ENCODE measurements at regions not wholly inside any gene's neighbourhood (a gene's known extent, or its start where the extent isn't known, plus 50 kb on each side); places are given as distances from the start of the nearest gene placed in this dataset.

GRCh38 chr1:99469550-99469971 lies 176.4 kb upstream of the PALMD start:
- DNase-seq (ENCODE audit: low spot score): no peak
- Histone ChIP-seq H3K36me3 (no peaks in the 10 kb centered on the region), H3K4me3 (no peak overlapping the region), H3K27me3 (replicated peaks; ENCODE audit: insufficient read depth) (no peaks in the 10 kb centered on the region), H3K4me1 (ENCODE audit: control insufficient read depth in 1 of 2, low read depth in 2 of 2) (no peaks in the 10 kb centered on the region), H3K27ac (no peak overlapping the region), H3K9me3 (no peaks in the 10 kb centered on the region)
- ATAC-seq (ENCODE audit: insufficient number of reproducible peaks, low FRiP score, low read depth): no peak
- TF ChIP-seq, protein P1, sequence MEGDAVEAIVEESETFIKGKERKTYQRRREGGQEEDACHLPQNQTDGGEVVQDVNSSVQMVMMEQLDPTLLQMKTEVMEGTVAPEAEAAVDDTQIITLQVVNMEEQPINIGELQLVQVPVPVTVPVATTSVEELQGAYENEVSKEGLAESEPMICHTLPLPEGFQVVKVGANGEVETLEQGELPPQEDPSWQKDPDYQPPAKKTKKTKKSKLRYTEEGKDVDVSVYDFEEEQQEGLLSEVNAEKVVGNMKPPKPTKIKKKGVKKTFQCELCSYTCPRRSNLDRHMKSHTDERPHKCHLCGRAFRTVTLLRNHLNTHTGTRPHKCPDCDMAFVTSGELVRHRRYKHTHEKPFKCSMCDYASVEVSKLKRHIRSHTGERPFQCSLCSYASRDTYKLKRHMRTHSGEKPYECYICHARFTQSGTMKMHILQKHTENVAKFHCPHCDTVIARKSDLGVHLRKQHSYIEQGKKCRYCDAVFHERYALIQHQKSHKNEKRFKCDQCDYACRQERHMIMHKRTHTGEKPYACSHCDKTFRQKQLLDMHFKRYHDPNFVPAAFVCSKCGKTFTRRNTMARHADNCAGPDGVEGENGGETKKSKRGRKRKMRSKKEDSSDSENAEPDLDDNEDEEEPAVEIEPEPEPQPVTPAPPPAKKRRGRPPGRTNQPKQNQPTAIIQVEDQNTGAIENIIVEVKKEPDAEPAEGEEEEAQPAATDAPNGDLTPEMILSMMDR (IDR thresholded peaks at IDR 0.05): no peak

GRCh38 chr1:99472893-99473292 lies 173.0 kb upstream of the PALMD start:
- H3K4me1 ChIP-seq (ENCODE audit: control insufficient read depth in 1 of 2, low read depth in 2 of 2): no peaks in the 10 kb centered on the region
- DNase-seq (ENCODE audit: low spot score) (no peak), ATAC-seq (ENCODE audit: insufficient number of reproducible peaks, low FRiP score, low read depth) (no peak)
- H3K27ac ChIP-seq: no peak overlapping the region
- H3K4me3 ChIP-seq: no peak overlapping the region
- H3K27me3 ChIP-seq (replicated peaks; ENCODE audit: insufficient read depth): no peaks in the 10 kb centered on the region
- H3K9me3 ChIP-seq: no peaks in the 10 kb centered on the region
- TF ChIP-seq, protein P1 (IDR thresholded peaks at IDR 0.05): no peak
- no peaks in the 10 kb centered on the region for H3K36me3 ChIP-seq

- no peak overlapping the region for H3K4me3 ChIP-seq
- H3K4me1 ChIP-seq (ENCODE audit: control insufficient read depth in 1 of 2, low read depth in 2 of 2): no peaks in the 10 kb centered on the region
- DNase-seq (ENCODE audit: low spot score) (no peak), ATAC-seq (ENCODE audit: insufficient number of reproducible peaks, low FRiP score, low read depth) (no peak)
- TF ChIP-seq, protein P1 (IDR thresholded peaks at IDR 0.05): no peak
- no peaks in the 10 kb centered on the region for H3K9me3 ChIP-seq
- no peaks in the 10 kb centered on the region for H3K36me3 ChIP-seq
- no peak overlapping the region for H3K27ac ChIP-seq
- no peaks in the 10 kb centered on the region for H3K27me3 ChIP-seq (replicated peaks; ENCODE audit: insufficient read depth)
These were observed 171.5 kb upstream of the PALMD start for GRCh38 chr1:99474350-99474893.

- Histone ChIP-seq H3K4me3 (no peak overlapping the region), H3K36me3 (no peaks in the 10 kb centered on the region), H3K9me3 (no peaks in the 10 kb centered on the region), H3K27ac (no peak overlapping the region), H3K4me1 (ENCODE audit: control insufficient read depth in 1 of 2, low read depth in 2 of 2) (no peaks in the 10 kb centered on the region), H3K27me3 (replicated peaks; ENCODE audit: insufficient read depth) (no peaks in the 10 kb centered on the region)
- TF ChIP-seq, protein P1 (IDR thresholded peaks at IDR 0.05): no peak
- ATAC-seq (ENCODE audit: insufficient number of reproducible peaks, low FRiP score, low read depth) (no peak), DNase-seq (ENCODE audit: low spot score) (no peak)
These were observed 169.9 kb upstream of the PALMD start for GRCh38 chr1:99476058-99476457.

- no peaks in the 10 kb centered on the region for H3K9me3 ChIP-seq
- H3K36me3 ChIP-seq: no peaks in the 10 kb centered on the region
- H3K27me3 ChIP-seq (replicated peaks; ENCODE audit: insufficient read depth): no peaks in the 10 kb centered on the region
- ATAC-seq (ENCODE audit: insufficient number of reproducible peaks, low FRiP score, low read depth): no peak
- H3K27ac ChIP-seq: no peak overlapping the region
- H3K4me3 ChIP-seq: no peak overlapping the region
- no peak for DNase-seq (ENCODE audit: low spot score)
- no peaks in the 10 kb centered on the region for H3K4me1 ChIP-seq (ENCODE audit: control insufficient read depth in 1 of 2, low read depth in 2 of 2)
- TF ChIP-seq, protein P1 (IDR thresholded peaks at IDR 0.05): peak; percentile 52
These were observed 164.4 kb upstream of the PALMD start for GRCh38 chr1:99481391-99481996.

Data from thoracic aorta (tissue), 2 donors.